Heart left ventricle (tissue), 16 donors: ENCODE measurements at regions not wholly inside any gene's neighbourhood (a gene's known extent, or its start where the extent isn't known, plus 50 kb on each side); places are given as distances from the start of the nearest gene placed in this dataset.

Source experiments
- ATAC-seq, 4 donors: fragments of 200-7000 bp; cut with Tn5 transposase; one replicate each; pipeline ENCODE4 v1.9.1; 2020 to 2022; ENCODE audit warnings: moderate library complexity in 4 of 4, mild to moderate bottlenecking in 3 of 4, moderate number of reproducible peaks in 1 of 4
- DNase-seq, 5 donors: peaks; one replicate each; pipeline ENCODE4 v3.0.0-alpha.2; 2020
- H3K27ac ChIP-seq, 12 donors: fragments of 200-600 bp; sonication (generic) in 4 of 12; one replicate each; pipeline versions ENCODE4 v1.5.0 to v1.8.0; 2016 to 2022; ENCODE audit warnings: mild to moderate bottlenecking in 2 of 12
- H3K27me3 ChIP-seq, 9 donors: fragments of 200-600 bp; sonication (generic) in 2 of 9; one replicate each; pipeline versions ENCODE4 v1.5.1 to v1.8.0; 2016 to 2022; ENCODE audit warnings: mild to moderate bottlenecking in 3 of 9
- H3K36me3 ChIP-seq, 9 donors: fragments of 200-600 bp; sonication (generic) in 2 of 9; one replicate each; pipeline versions ENCODE4 v1.5.0 to v1.8.0; 2018 to 2022; ENCODE audit warnings: mild to moderate bottlenecking in 2 of 9
- H3K4me1 ChIP-seq, 12 donors: fragments of 200-600 bp; sonication (generic) in 4 of 12; one replicate each; pipeline versions ENCODE4 v1.5.0 to v1.8.0; 2016 to 2022; ENCODE audit warnings: mild to moderate bottlenecking in 3 of 12
- H3K4me3 ChIP-seq, 12 donors: fragments of 200-600 bp; sonication (generic) in 4 of 12; one replicate each; pipeline versions ENCODE4 v1.5.0 to v1.8.0; 2017 to 2022; ENCODE audit warnings: mild to moderate bottlenecking in 9 of 12, moderate library complexity in 4 of 12
- H3K9me3 ChIP-seq, 12 donors: fragments of 200-600 bp; sonication (generic) in 4 of 12; one replicate each; pipeline versions ENCODE4 v1.5.0 to v1.8.0; 2016 to 2022; ENCODE audit warnings: mild to moderate bottlenecking in 1 of 12
- POLR2A ChIP-seq, 2 donors: fragments of 450-650 bp; IDR thresholded peaks; one replicate each; pipeline ENCODE4 v1.6.1; 2017; ENCODE audit warnings: antibody characterized with exemption in 2 of 2, mild to moderate bottlenecking in 2 of 2, moderate library complexity in 2 of 2
- WGBS, 4 donors: extraction: QIAGEN DNeasy Blood & Tissue Kit in 2 of 4; methylation state at CpG; one replicate each; pipeline versions ENCODE4 v1.1.5 to v1.1.7; 2013 to 2018; 5-methylcytosine and 5-hydroxymethylcytosine counted together
- intact Hi-C, 10 donors: fragments of 100-400 bp; cut with DNase I; formaldehyde crosslinking; loops; one replicate each; pipeline versions ENCODE4 v1.11.1 to v1.14.2; 2022
- TF ChIP-seq, protein P1 (sequence below), 12 donors: fragments of 200-600 bp; sonication (generic) in 4 of 12; IDR thresholded peaks; one replicate each; pipeline versions ENCODE4 v1.5.0 to v1.8.0; 2018 to 2022; ENCODE audit warnings: antibody characterized with exemption in 12 of 12, mild to moderate bottlenecking in 5 of 12
- donor health status: ischemic (EF 13 %, LVEDD 7.1; RV severe dilation, severe dysfunction).
- donor health status: healthy with polysubstance abuse.
- donor health status: DM: no; HTN: yes; CAD: no.
- donor health status: DM: no; HTN: no; CAD: no.
- donor health status: ischemic (EF 25% LVEDD 6.9; RV normal size, moderate dysfunction).
- donor health status: ischemic (EF 25% LVEDD 5.7; RV mildly dilated, moderate dysfunction).
- donor health status: healthy.
- donor health status: DM: yes; HTN: yes; CAD: no.
- donor health status: ischemic (EF 35%, LVEDD 5.7; RV mildly dilated, moderate dysfunction).
- donor health status: nonischemic (EF 11% LVEDD 7.7; RV severe dilation, severe dysfunction).
- donor health status: DM: yes; HTN: yes; CAD: no.
- donor health status: PGD.
- donor health status: ischemic (EF 29% LVEDD 5.4; RV normal size, mild dysfunction).
- donor health status: nonischemic (EF 23%, LVEDD 6.1; RV moderate dilation, normal function).

DNA sequence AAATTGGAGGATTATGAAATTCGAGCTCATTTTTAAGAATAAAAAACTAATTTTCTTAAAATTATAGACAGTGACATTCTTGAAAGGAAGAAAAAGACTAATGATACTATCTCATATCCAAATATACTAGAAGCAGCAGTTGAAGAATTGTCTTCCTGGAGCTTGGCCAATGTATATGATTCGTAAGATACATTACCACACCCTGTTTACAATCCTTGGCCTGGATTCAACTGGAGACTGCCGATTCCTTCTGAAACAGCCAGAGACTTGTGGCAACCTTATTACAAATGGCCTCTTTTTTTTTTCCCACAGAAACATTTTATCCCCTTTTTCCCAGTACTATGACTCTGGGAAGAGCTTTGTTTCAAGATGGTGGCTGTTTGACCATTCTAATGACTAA lies 571.2 kb upstream of the FAT1 start:
- intact Hi-C loops = no loop called here
- no peaks in the 10 kb centered on the region for H3K27me3 ChIP-seq
- no peaks in the 10 kb centered on the region for H3K4me1 ChIP-seq
- H3K36me3 ChIP-seq = no peaks in the 10 kb centered on the region
- ATAC-seq (no peak), DNase-seq (no peak)
- 56 to 64% (median 60%) methylated on average over 3 of the region's 3 CpGs for WGBS, 4 donors
- no peak overlapping the region for H3K4me3 ChIP-seq
- TF ChIP-seq POLR2A (IDR thresholded peaks at IDR 0.05) = no peak
- TF ChIP-seq, protein P1, sequence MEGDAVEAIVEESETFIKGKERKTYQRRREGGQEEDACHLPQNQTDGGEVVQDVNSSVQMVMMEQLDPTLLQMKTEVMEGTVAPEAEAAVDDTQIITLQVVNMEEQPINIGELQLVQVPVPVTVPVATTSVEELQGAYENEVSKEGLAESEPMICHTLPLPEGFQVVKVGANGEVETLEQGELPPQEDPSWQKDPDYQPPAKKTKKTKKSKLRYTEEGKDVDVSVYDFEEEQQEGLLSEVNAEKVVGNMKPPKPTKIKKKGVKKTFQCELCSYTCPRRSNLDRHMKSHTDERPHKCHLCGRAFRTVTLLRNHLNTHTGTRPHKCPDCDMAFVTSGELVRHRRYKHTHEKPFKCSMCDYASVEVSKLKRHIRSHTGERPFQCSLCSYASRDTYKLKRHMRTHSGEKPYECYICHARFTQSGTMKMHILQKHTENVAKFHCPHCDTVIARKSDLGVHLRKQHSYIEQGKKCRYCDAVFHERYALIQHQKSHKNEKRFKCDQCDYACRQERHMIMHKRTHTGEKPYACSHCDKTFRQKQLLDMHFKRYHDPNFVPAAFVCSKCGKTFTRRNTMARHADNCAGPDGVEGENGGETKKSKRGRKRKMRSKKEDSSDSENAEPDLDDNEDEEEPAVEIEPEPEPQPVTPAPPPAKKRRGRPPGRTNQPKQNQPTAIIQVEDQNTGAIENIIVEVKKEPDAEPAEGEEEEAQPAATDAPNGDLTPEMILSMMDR (IDR thresholded peaks at IDR 0.05) = no peak
- H3K9me3 ChIP-seq = peaks cover 0 to 10% (median 0%) of the 10 kb centered on the region in 12 donors
- H3K27ac ChIP-seq = no peak overlapping the region

GRCh38 chr4:187301923-187302322 lies 578.3 kb upstream of the FAT1 start:
- Histone ChIP-seq H3K4me1 (peaks cover 0 to 5% (median 0%) of the 10 kb centered on the region in 12 donors), H3K27ac (no peak overlapping the region), H3K27me3 (no peaks in the 10 kb centered on the region), H3K4me3 (no peak overlapping the region), H3K9me3 (peaks cover 0 to 2% (median 0%) of the 10 kb centered on the region in 12 donors), H3K36me3 (no peaks in the 10 kb centered on the region)
- intact Hi-C loops = no loop called here
- no peak for DNase-seq
- WGBS, 4 donors = 88 to 95% (median 94%) methylated on average over 16 of the region's 16 CpGs
- ATAC-seq = no peak
- TF ChIP-seq POLR2A (IDR thresholded peaks at IDR 0.05) = no peak
- TF ChIP-seq, protein P1 (IDR thresholded peaks at IDR 0.05) = no peak

DNA sequence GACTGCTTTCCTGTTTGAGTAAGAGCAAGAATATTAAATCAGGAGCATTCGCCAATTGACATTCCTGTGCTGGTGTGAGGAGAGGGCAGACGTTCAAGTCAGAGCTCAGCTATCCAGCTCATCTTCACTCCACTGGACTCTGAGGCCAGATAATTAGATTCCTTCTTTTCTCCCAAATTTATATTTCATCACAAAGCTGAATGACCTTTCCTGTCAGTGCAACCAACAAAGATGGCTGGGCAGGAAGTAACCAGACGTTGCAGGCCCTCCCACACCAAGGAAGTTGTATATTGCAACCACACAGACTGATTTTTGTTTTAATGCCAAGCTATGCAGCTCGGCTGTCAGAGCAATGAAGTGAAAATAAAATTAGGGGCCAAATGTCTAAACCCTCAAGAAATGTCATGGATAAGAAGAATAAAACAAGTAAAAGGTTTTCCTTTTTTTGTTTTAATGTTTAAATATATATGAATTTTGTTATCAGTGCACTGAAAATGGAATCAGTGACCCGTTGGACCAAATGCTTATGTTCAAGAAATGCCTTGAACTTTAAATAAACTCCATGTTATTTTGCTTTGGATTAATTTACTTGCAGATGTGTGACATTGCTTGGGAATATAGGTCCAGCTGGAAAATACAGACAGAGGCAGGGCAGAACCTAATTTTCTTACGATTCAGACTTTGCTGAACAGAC lies 578.9 kb upstream of the FAT1 start:
- Histone ChIP-seq H3K4me3 (no peak overlapping the region), H3K9me3 (no peaks in the 10 kb centered on the region), H3K27ac (no peak overlapping the region), H3K36me3 (no peaks in the 10 kb centered on the region), H3K4me1 (peaks cover 0 to 5% (median 0%) of the 10 kb centered on the region in 12 donors), H3K27me3 (no peaks in the 10 kb centered on the region)
- WGBS, 4 donors = 47 to 53% (median 49%) methylated on average over 6 of the region's 6 CpGs
- no peak for TF ChIP-seq POLR2A (IDR thresholded peaks at IDR 0.05)
- TF ChIP-seq, protein P1 (IDR thresholded peaks at IDR 0.05) = no peak
- DNase-seq = no peak
- no peak for ATAC-seq
- intact Hi-C loops = no loop called here

DNA sequence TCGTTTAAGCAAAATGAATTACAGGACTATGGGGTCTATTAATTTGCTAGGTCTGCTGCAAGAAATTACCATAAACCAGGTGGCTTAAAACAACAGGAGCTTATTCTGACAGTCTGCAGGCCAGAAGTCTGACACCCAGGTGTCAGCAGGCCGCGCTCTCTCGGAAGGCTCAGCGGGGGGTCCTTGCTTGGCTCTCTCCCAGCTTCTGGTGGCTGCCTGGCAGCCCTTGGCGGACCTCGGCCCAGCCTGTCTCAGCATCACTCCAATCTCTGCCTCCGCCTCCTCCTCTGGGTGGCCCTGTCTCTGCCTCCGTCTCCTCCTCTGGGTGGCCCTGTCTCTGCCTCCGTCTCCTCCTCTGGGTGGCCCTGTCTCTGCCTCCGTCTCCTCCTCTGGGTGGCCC lies 580.5 kb upstream of the FAT1 start:
- WGBS, 4 donors = 72 to 76% (median 76%) methylated on average over 10 of the region's 11 CpGs
- peaks cover 0 to 7% (median 0%) of the 10 kb centered on the region in 12 donors for H3K9me3 ChIP-seq
- intact Hi-C loops = no loop called here
- H3K36me3 ChIP-seq = no peaks in the 10 kb centered on the region
- H3K27me3 ChIP-seq = no peaks in the 10 kb centered on the region
- H3K27ac ChIP-seq = no peak overlapping the region
- no peak overlapping the region for H3K4me3 ChIP-seq
- TF ChIP-seq, protein P1 (IDR thresholded peaks at IDR 0.05) = no peak
- no peak for TF ChIP-seq POLR2A (IDR thresholded peaks at IDR 0.05)
- H3K4me1 ChIP-seq = peaks cover 0 to 5% (median 0%) of the 10 kb centered on the region in 12 donors
- DNase-seq = no peak
- ATAC-seq = no peak
